HG03439 (cell line): ENCODE measurements at regions not wholly inside any gene's neighbourhood (a gene's known extent, or its start where the extent isn't known, plus 50 kb on each side); places are given as distances from the start of the nearest gene placed in this dataset.
"Not testable (repeated sequence)": the region's sequence is repeated elsewhere in the genome, so short reads cannot be mapped to it uniquely, and the experiment has no call there.

Experiments used
- ATAC-seq: cut with Tn5 transposase; IDR thresholded peaks from one replicate; pipeline ENCODE4 v1.9.1; 2021; ENCODE audit warnings: mild to moderate bottlenecking, moderate library complexity; ENCODE audit not compliant: unreplicated experiment

DNA sequence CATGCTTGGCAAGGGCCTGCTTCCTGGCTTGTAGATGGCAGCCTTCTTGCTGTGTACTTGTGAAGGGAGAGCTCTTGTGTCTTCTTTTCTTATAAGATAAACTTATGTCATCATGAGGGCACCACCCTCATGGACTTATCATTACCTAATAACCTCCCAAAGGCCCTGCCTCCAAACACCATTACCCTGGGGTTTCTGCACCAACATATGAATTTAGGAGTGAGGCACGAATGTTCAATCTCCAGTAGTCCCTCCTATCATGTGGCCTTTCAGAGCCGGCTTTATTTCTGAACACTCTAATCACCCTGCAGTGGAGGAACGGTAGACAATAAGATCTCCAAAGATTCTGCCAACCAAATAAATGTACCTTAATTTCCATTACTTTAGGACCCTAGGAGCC, 144.3 kb downstream of the ABCC12 start:
- ATAC-seq = no peak

DNA sequence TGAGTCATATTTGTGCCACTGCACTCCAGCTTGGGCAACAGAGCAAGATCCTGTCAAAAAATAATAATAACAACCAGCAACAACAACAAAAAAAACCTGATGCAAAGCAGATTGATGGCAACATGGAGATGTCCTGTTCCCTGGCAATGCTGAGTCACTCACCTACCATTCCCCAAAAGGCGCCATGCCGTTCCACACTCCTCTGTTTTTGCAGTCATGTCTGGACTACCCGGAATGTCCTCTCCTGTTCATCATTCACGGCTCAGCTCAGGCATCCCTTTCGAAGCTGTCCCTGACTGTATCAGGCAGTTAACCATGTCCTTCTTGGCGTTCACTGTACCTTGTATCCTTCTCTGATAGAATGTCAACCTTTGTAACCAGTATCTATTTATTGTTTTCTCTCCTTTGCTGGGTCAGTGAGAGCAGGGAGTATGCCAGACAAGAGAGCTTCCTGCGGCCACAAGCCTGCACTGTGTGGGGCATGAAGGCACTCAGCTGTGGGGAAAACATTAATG, 147.7 kb downstream of the ABCC12 start:
- ATAC-seq = no peak

DNA sequence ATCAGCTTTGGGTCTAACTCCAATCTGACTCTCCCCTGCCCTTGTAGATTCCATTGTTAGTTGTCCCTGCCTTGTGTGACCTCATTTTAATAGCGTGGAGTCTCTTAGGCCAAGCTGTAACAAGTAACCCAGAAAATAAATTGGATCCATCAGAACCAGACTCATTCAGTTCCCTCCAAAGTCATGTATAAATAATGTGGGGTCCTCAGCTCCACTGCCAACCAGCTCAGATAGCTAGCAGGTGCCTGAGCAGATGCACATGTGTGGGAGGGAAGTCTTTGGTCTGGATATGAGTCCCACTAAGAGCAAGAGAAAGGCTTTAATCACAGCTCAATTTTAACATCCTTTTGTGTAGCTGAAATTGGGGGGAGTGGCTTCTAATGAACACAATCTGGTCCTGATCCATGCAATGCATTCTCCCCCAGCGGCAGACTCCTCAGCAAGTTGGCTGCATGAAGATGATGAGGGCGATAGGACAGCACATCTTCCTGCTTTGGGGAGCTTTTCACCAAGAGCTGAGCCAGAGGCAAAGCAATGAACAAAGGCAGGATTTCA, 151.6 kb downstream of the ABCC12 start:
- no peak for ATAC-seq

DNA sequence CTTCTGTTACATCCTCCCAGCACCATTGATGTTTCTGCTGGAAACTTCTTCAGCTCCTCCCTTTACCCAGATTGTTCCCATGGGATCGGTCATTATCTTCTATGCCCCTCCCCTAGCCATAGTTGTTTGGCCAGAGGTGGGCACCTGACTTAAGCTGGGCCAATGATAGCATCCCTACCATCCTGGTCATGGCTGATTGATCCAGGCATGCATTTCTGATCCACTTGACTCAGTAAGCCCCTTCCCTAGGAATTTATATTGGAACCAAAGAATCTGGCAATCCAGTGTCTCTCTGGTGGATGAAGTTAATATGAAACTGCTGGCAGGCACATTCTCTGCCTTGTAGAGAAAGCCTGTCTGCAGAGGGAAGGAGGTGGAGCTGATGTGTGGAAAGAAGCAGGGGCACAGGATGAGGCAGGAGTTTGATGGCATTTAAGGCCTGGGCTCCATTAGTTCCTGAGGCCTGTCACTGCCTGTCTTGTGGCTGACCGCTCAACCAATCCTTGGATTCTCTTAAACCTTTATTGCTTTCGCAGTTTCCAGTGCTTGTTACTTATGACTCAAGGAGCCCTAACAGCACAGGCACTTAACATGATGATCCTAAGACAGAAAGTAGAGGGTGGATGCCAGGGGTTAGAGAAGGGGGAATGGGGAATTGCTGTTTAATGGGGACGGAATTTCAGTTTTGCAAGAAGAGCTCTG, 152.4 kb downstream of the ABCC12 start:
- ATAC-seq = no peak

DNA sequence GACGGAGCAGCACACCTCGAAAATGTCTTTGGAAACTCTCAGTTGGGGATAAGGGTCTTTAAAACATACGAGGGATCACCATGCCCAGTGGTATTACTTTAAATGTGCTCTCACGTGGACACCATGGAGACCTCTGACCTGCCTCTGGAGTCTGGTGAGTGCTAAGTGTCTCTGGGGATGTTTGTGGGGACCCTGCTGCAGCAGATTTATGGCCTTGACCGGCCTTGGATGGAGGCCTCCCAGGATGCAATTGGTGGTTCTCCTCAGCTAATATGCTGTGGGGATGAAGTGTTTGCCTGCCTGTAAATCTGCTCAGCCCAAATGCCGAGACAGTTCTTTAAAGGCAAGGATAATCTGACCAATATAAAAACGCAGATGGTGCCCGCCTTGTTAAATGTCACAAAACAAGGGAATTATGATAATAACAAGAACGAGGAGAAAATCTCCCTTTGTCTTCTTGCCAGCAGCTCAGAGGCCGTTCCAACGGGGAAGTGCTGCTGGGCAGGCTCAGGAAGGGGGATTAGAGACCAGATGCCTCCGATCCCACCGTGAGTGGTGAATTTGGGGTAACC, 154.4 kb downstream of the ABCC12 start:
- ATAC-seq = no peak

- ATAC-seq = no peak
Measured at GRCh38 chr16:48000622-48001021, 155.2 kb downstream of the ABCC12 start.

- no peak for ATAC-seq
Measured at GRCh38 chr16:47999595-47999994, 156.2 kb downstream of the ABCC12 start.

DNA sequence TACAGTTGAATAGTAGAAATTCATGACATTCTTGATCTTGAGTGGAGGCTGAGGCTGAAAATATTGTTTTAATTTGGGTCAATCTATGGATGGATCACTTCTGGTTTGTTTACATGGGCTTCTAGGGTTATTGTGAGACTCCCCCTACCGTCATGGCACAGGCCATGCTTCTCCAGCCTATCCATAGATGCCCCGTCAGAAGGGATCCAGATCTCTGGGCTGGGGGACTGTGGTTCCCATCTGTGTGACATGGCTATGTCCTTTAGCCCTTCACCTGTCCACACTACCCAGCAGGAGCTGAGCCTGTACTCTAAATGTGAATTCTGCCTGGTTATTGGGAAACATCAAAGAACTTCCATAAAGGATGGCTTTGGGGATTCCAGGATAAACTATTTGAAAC, 160.4 kb downstream of the ABCC12 start:
- no peak for ATAC-seq

DNA sequence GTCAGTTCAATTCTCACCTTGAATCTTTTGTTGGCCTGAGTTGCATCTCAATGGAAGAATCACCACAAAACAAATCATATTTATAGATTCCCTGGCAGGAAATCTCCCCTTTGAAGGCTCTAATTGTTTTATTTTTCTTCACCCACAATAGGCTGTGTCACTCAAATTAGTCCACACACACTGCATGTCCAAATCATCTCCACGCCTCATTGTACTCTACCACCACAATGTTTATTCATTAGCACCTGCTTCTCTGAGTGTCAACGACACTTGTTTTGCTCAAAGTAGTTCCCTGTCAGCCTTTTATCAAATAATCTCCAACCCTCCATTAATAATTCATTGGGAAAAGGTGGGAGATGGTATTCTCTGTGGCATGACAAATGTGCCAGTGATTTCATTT, 164.3 kb downstream of the ABCC12 start:
- ATAC-seq = no peak

DNA sequence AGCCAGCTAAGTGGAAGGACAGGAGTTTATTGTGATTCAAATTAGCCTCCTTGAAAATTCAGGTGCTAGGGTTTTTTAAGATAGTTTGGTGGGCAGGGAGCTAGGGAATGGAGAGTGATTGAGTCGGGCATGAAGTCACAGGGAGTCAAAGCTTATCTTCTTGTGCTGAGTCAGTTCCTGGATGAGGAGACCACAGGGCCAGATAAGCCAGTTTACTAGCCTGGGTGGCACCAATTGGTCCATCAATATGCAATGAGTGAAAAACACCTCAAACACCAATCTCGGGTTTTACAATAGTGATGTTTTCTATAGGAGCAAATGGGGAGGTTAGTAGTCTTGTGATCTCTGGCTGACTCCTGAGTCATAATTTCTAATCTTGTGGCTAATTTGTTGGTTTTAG, 165.1 kb downstream of the ABCC12 start:
- no peak for ATAC-seq

- ATAC-seq = no peak
Measured at GRCh38 chr16:47987136-47987535, 168.7 kb downstream of the ABCC12 start.

- ATAC-seq = no peak
Measured at GRCh38 chr16:47986031-47986430, 169.8 kb downstream of the ABCC12 start.

GRCh38 chr16:47984669-47985068, 171.1 kb downstream of the ABCC12 start:
- ATAC-seq = no peak

- ATAC-seq = no peak
Measured at GRCh38 chr16:47983999-47984580, 171.7 kb downstream of the ABCC12 start.

DNA sequence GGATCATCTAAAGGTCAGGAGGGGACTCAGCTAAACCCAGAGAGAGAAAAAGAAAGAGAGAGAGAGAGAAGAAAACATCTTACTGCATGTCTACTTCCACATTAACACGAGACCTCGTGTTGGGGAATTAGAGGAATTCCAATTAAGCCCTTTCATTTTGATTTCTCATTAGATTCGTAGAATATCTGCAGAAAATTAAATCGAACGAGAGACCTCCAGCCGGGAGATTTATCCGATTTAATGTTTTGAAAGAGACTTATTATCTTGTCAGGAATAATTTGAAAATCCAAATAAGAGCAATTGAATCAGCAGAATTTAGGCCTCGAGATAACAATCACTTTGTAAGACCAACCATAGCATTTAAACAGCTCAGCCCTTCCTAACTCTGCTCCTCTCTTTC, 175.6 kb downstream of the ABCC12 start:
- no peak for ATAC-seq

- ATAC-seq = no peak
Measured at GRCh38 chr16:47979616-47980182, 176.1 kb downstream of the ABCC12 start.

DNA sequence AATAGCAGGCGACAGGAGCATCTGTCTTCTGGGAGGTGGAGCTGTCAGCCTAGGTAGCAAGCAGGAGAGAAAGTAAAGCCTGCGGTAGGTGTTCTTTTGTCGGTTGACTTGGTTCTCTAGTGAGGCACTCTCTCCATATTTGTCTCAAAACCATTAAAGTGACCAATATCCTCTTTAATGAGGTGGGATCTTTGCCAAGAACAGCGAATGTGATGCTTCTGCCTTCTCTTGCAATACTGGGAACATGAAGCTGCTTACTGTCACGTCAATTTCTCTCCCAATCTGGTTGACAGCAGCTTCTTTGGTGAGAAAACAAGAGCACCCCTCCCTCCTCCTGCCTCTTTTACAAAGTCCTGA, 176.7 kb downstream of the ABCC12 start:
- no peak for ATAC-seq

DNA sequence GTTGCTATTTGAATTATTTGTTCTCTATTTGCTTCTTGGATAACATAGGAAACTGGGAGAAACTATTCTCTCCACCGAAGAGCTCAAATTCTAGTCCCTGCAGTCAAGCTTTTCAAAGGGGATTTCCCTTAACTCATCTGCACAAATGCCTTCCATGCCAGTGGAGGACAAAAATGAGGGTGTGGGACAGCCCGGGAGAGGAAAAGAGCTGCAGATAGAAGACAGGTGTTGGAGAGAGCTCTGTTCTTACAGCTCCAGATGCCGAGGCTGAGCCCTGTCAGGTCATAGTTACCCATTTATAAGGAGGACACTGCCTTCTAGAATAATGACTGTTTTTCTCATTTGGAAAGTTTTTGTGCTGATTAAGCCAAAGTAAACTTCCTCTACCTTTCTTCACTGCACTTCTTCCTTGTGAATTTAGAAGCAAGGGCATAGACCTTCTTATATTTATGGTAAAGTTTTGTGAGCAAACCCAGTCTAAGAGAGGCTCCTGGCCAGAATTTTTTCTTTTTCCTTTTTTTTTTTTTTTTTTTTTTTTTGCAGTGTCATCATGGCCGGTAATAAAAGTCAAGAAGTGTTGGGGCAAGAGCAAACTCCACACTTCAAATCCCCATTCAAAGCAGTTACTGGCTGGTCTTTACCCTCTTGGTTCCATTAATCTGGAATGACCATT, 177.2 kb downstream of the ABCC12 start:
- ATAC-seq = no peak

DNA sequence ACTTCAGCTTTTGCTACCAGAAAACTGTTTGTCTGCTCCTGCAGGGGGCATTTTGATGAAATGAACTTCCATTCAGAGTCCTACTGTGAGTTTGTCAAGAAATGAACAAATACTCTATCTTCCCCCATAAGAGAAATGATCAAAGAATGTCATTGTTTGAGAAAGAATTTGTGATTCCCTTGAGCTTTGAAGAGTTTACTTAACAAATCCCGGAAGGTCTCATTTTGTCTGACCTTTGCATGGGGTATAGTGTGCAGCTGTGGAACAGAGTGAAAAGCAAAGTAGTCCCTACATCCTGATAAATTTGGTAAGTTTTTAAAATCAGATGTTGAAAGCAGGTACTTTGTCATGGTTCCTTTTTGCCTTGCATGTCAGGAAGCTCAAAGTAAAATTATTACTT, 178.0 kb downstream of the ABCC12 start:
- ATAC-seq = no peak

DNA sequence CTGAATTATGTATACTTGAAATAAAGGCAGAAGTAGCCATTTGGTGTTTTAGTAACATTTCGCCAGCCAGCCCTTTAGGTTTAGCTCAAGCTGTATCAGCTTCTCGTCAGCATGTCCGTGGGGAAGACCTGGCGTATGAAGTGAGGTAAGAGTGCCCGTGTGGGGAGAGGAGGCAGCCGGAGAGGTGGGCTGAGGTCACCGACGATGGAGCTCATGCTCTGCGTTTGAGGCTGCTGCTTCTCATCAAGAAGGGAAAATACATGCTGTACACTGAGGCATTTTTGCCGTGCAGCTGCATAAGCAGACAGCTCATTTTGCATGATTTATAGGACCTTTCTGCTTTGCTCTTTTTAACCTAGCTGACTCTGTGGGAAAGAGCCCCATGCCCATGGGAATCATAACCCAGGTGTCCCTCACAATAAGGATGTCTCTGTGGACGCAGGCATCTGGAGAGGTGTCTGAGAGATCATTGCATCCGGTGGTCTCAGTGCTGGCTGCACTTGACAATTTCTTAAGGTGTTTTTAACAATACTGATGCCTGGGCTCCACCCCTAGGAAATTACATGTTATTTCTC, 179.1 kb downstream of the ABCC12 start:
- ATAC-seq = no peak

- not testable (repeated sequence) for ATAC-seq
Measured at GRCh38 chr16:47974971-47975370, 180.8 kb downstream of the ABCC12 start.
